H1 (cell line): ENCODE measurements at regions not wholly inside any gene's neighbourhood (a gene's known extent, or its start where the extent isn't known, plus 50 kb on each side); places are given as distances from the start of the nearest gene placed in this dataset.
"Not testable (repeated sequence)": the region's sequence is repeated elsewhere in the genome, so short reads cannot be mapped to it uniquely, and the experiment has no call there.

ENCODE experiments used
- CTCF ChIA-PET: fragments of 300-600 bp; sonication (Branson Sonifier 250); formaldehyde crosslinking; loops from one replicate; lab custom pipeline; 2021; ENCODE audit not compliant: partially characterized antibody; lab: Charles Lee
- POLR2A ChIA-PET: fragments of 300-600 bp; sonication (Branson Sonifier 250); formaldehyde crosslinking; loops from one replicate; lab custom pipeline; 2021; ENCODE audit warnings: inconsistent platforms; ENCODE audit not compliant: partially characterized antibody; lab: Charles Lee
- DNase-seq, 2 experiments: peaks; one replicate each; pipeline versions ENCODE4 v3.0.0 to v3.0.0-alpha.2; 2010 to 2022; ENCODE audit warnings: low spot score in 2 of 2, low read depth in 1 of 2, mixed read lengths in 1 of 2
- FAIRE-seq: peaks from 2 replicates; lab custom pipeline; 2011; peaks lifted over from hg19 to GRCh38; lab: Jason Lieb, UNC
- H2AFZ ChIP-seq: 2 replicates; pipeline ENCODE4 v1.8.1; 2012; ENCODE audit warnings: low read length, inconsistent platforms
- H2AK5ac ChIP-seq: 2 replicates; pipeline ENCODE4 v1.6.1; 2013; ENCODE audit warnings: low read depth, low read length
- H2BK120ac ChIP-seq: replicated peaks from 2 replicates; pipeline ENCODE3; 2013; ENCODE audit warnings: low read depth, low read length, inconsistent platforms
- H2BK12ac ChIP-seq: 2 replicates; pipeline ENCODE4 v1.6.1; 2013; ENCODE audit warnings: low read depth, low read length
- H2BK15ac ChIP-seq: 2 replicates; pipeline ENCODE4 v1.6.1; 2013; ENCODE audit warnings: low read length
- H2BK20ac ChIP-seq: 2 replicates; pipeline ENCODE4 v1.6.1; 2013; ENCODE audit warnings: low read length
- H2BK5ac ChIP-seq: 2 replicates; pipeline ENCODE4 v1.6.1; 2013; ENCODE audit warnings: low read depth, low read length
- H3K14ac ChIP-seq: 2 replicates; pipeline ENCODE4 v1.6.1; 2013; ENCODE audit warnings: inconsistent platforms; ENCODE audit not compliant: insufficient read length
- H3K18ac ChIP-seq: 2 replicates; pipeline ENCODE4 v1.6.1; 2013; ENCODE audit warnings: low read length; ENCODE audit errors: extremely low read depth
- H3K23ac ChIP-seq: 2 replicates; pipeline ENCODE4 v1.6.1; 2013; ENCODE audit warnings: inconsistent platforms; ENCODE audit not compliant: insufficient read length
- H3K23me2 ChIP-seq: 2 replicates; pipeline ENCODE4 v1.6.1; 2013; ENCODE audit warnings: low read depth, low read length
- H3K27ac ChIP-seq: 2 replicates; pipeline ENCODE4 v1.6.1; 2011; ENCODE audit warnings: low read depth, low read length, inconsistent platforms
- H3K27me3 ChIP-seq, 4 experiments: replicated peaks in 1 of 4; 1 replicate in 1 of 4; 2 replicates in 3 of 4; pipeline versions ENCODE4 v1.6.1 to v1.8.1; 2011 to 2013; ENCODE audit warnings: low read length in 3 of 4, mild to moderate bottlenecking in 3 of 4, inconsistent platforms in 2 of 4, mixed read lengths in 2 of 4, moderate library complexity in 1 of 4; ENCODE audit not compliant: control insufficient read depth in 3 of 4, insufficient read depth in 3 of 4; ENCODE audit errors: extremely low read depth in 1 of 4
- H3K36me3 ChIP-seq, 4 experiments: 2 replicates each; pipeline versions ENCODE4 v1.6.1 to v1.8.1; 2011 to 2013; ENCODE audit warnings: mild to moderate bottlenecking in 4 of 4, low read length in 3 of 4, moderate library complexity in 2 of 4, control low read depth in 1 of 4, inconsistent platforms in 1 of 4; ENCODE audit not compliant: insufficient read depth in 4 of 4, control insufficient read depth in 2 of 4
- H3K4ac ChIP-seq: replicated peaks from 2 replicates; pipeline ENCODE3; 2013; ENCODE audit warnings: low read length, low read depth, mixed read lengths, inconsistent platforms; ENCODE audit not compliant: insufficient read length
- H3K4me1 ChIP-seq, 4 experiments: replicated peaks in 1 of 4; 1 replicate in 1 of 4; 2 replicates in 3 of 4; pipeline versions ENCODE4 v1.6.1 to v1.8.1; 2011 to 2013; ENCODE audit warnings: low read length in 3 of 4, inconsistent platforms in 2 of 4, mixed read lengths in 1 of 4; ENCODE audit not compliant: insufficient read depth in 4 of 4, control insufficient read depth in 3 of 4
- H3K4me2 ChIP-seq, 2 experiments: 2 replicates each; pipeline versions ENCODE4 v1.6.1 to v1.8.1; 2011 to 2013; ENCODE audit warnings: low read depth in 2 of 2, low read length in 2 of 2, control low read depth in 1 of 2, inconsistent platforms in 1 of 2, mild to moderate bottlenecking in 1 of 2; ENCODE audit not compliant: insufficient read depth in 1 of 2
- H3K4me3 ChIP-seq, 4 experiments: fragments of 200-600, 300-600 bp in 1 of 4; sonication (generic), shearing (Covaris generic), sonication (Bioruptor Twin) in 1 of 4; 2 replicates each; pipeline versions ENCODE4 v1.5.1 to v1.8.1; 2011 to 2016; ENCODE audit warnings: low read length in 4 of 4, low read depth in 3 of 4, control low read depth in 2 of 4, inconsistent platforms in 2 of 4, mild to moderate bottlenecking in 2 of 4, mixed read lengths in 1 of 4, moderate library complexity in 1 of 4; ENCODE audit not compliant: insufficient read depth in 2 of 4; ENCODE audit errors: extremely low read depth in 1 of 4
- H3K56ac ChIP-seq: replicated peaks from 2 replicates; pipeline ENCODE3; 2013; ENCODE audit warnings: low read depth, mild to moderate bottlenecking, mixed read lengths, low read length, inconsistent platforms; ENCODE audit not compliant: insufficient read length
- H3K79me1 ChIP-seq: 2 replicates; pipeline ENCODE4 v1.6.1; 2013; ENCODE audit warnings: low read depth, low read length, control low read depth
- H3K79me2 ChIP-seq, 2 experiments: 2 replicates each; pipeline versions ENCODE4 v1.6.1 to v1.8.1; 2012 to 2013; ENCODE audit warnings: low read length in 2 of 2, mild to moderate bottlenecking in 2 of 2, inconsistent platforms in 1 of 2; ENCODE audit not compliant: insufficient read depth in 2 of 2, control insufficient read depth in 1 of 2
- H3K9ac ChIP-seq, 4 experiments: replicated peaks in 1 of 4; 1 replicate in 1 of 4; 2 replicates in 3 of 4; pipeline versions ENCODE4 v1.6.1 to v1.8.1; 2011 to 2013; ENCODE audit warnings: low read depth in 3 of 4, low read length in 3 of 4, control low read depth in 2 of 4, mild to moderate bottlenecking in 2 of 4, moderate library complexity in 2 of 4, inconsistent platforms in 1 of 4; ENCODE audit errors: extremely low read depth in 1 of 4
- H3K9me3 ChIP-seq, 2 experiments: 2 replicates each; pipeline versions ENCODE4 v1.6.1 to v1.8.1; 2012 to 2013; ENCODE audit warnings: mild to moderate bottlenecking in 2 of 2, moderate library complexity in 2 of 2, control low read depth in 1 of 2, inconsistent platforms in 1 of 2, low read depth in 1 of 2, low read length in 1 of 2, mixed read lengths in 1 of 2; ENCODE audit not compliant: insufficient read depth in 2 of 2
- H4K20me1 ChIP-seq, 2 experiments: replicated peaks in 1 of 2; 2 replicates each; pipeline versions ENCODE3 to v1.8.1; 2011 to 2013; ENCODE audit warnings: inconsistent platforms in 2 of 2, low read length in 2 of 2, mild to moderate bottlenecking in 1 of 2; ENCODE audit not compliant: insufficient read depth in 2 of 2, control insufficient read depth in 1 of 2
- H4K5ac ChIP-seq: 2 replicates; pipeline ENCODE4 v1.6.1; 2013; ENCODE audit warnings: low read length, low read depth, mixed read lengths, inconsistent platforms; ENCODE audit not compliant: insufficient read length
- H4K8ac ChIP-seq: 2 replicates; pipeline ENCODE4 v1.8.0; 2013; ENCODE audit warnings: mild to moderate bottlenecking, moderate library complexity, low read length, inconsistent platforms; ENCODE audit not compliant: insufficient read depth; ENCODE audit errors: extremely low read depth
- H4K91ac ChIP-seq: replicated peaks from 2 replicates; pipeline ENCODE3; 2013; ENCODE audit warnings: low read length, mixed read lengths, inconsistent platforms; ENCODE audit not compliant: insufficient read length
- TEAD4 ChIP-seq: IDR thresholded peaks from 2 replicates; pipeline ENCODE4 v1.6.1; 2012; ENCODE audit warnings: low read depth, low read length, inconsistent platforms, mixed read lengths
- WGBS, 2 experiments: shearing (Covaris generic) in 1 of 2; methylation state at CpG; one replicate each; pipeline versions ENCODE4 v1.1.6 to v1.1.7; 2013 to 2015; ENCODE audit warnings: low lambda C conversion rate in 2 of 2, mixed read lengths in 2 of 2, inconsistent platforms in 1 of 2, low coverage in 1 of 2, missing lambda C conversion rate in 1 of 2; ENCODE audit not compliant: insufficient replicate concordance in 2 of 2, insufficient coverage in 1 of 2, insufficient read length in 1 of 2; ENCODE audit errors: extremely low coverage in 1 of 2, missing lambda C conversion rate in 1 of 2; 5-methylcytosine and 5-hydroxymethylcytosine counted together

- no peak for TF ChIP-seq TEAD4
These were observed 126.7 kb upstream of the TMEM260 start (continued) for GRCh38 chr14:56452940-56453339.

- H4K8ac ChIP-seq, H3K9me3 ChIP-seq, FAIRE-seq, H3K23ac ChIP-seq, H3K14ac ChIP-seq, H4K91ac ChIP-seq, H3K4me2 ChIP-seq, H3K27ac ChIP-seq, H2BK120ac ChIP-seq, H2BK15ac ChIP-seq, H3K23me2 ChIP-seq, H3K18ac ChIP-seq, H3K36me3 ChIP-seq, H3K79me1 ChIP-seq, H2BK12ac ChIP-seq, H4K20me1 ChIP-seq, POLR2A ChIA-PET, H3K79me2 ChIP-seq, H3K27me3 ChIP-seq, H2BK5ac ChIP-seq, H3K4me3 ChIP-seq, H3K4me1 ChIP-seq, H2BK20ac ChIP-seq, H3K56ac ChIP-seq, H2AK5ac ChIP-seq, H4K5ac ChIP-seq, H2AFZ ChIP-seq, H3K9ac ChIP-seq, H3K4ac ChIP-seq, DNase-seq: not testable (repeated sequence)
- WGBS, 2 experiments = 95% methylated on average over 3 of the region's 3 CpGs; no CpG with 5 or more reads in 1 of the 2 experiments
- CTCF ChIA-PET = interaction anchor here (0.6 to 1.0 kb wide), 2 partner anchors 18 to 28 kb away, joined by 3 read pairs; no protein-coding TSS in a partner anchor
These were observed 124.9 kb upstream of the TMEM260 start for GRCh38 chr14:56454680-56455079.
